ENCODE measurements at regions not wholly inside any gene's neighbourhood (a gene's known extent, or its start where the extent isn't known, plus 50 kb on each side); places are given as distances from the start of the nearest gene placed in this dataset.
"Not testable (repeated sequence)": the region's sequence is repeated elsewhere in the genome, so short reads cannot be mapped to it uniquely, and the experiment has no call there.

DNA sequence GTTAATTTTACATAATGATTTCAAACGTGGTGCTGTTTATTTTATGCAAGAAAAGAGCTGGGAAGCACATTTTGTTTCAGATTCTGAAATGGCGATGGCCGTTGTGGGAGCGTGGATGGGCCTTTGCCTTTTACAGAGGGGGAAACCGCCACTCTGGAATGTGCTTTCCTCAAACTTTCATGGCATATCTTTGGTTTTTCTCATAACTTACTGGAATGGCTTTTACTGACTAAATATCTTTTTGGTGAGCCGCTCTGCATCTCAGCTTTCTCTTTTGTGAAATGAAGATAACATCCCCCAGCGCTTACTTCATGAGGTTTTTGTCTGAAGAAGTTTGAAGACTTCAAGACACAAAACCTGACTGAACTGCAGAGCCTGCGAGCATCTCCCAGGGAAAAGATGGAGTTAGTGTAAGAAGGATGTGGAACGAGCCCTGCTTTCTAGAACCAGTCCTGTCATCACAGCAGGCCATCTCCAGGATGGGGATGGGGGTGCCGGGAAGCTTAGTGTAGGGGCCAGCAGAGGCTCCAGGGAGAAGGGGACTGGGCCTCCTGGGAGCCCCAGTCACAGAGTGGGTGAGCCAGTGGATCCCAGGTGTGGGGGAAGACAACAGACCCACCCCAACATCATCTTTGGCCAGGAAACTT is 61.8 kb upstream of the TIAM2 start:
- Mint-ChIP-seq H3K4me1 (ENCODE audit: low read depth) (peaks cover 11% of the 10 kb centered on the region), H3K27ac (no peak overlapping the region), H3K27me3 (no peaks in the 10 kb centered on the region), H3K4me3 (no peak overlapping the region), H3K36me3 (ENCODE audit: low read depth) (no peaks in the 10 kb centered on the region), H3K9me3 (no peaks in the 10 kb centered on the region)
- DNase-seq, result no peak

GRCh38 chr6:154937306-154938220 is 57.6 kb upstream of the TIAM2 start:
- Mint-ChIP-seq H3K4me3 (no peak overlapping the region), H3K9me3 (no peaks in the 10 kb centered on the region), H3K27me3 (no peaks in the 10 kb centered on the region), H3K27ac (no peak overlapping the region), H3K4me1 (ENCODE audit: low read depth) (peaks cover 3% of the 10 kb centered on the region), H3K36me3 (ENCODE audit: low read depth) (no peaks in the 10 kb centered on the region)
- no peak for DNase-seq

DNA sequence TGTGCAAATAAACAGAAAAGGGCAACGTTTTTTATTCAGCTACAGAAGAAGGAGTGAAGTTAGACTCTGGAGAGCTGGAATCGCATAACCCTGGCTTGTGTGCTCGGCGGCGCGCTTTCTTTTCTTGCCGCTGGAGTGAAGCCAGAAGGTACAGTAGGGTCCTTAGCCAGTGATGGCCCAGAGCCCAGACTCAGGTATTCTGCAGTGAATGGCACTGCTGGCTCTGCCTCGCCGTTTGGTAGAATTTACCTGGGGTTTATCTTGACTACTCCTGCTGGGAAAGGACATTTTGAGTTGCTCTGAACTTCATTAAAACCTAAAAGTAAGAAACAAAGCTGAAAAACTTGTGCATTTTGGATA is 56.9 kb upstream of the TIAM2 start:
- Mint-ChIP-seq H3K9me3 (no peaks in the 10 kb centered on the region), H3K4me1 (ENCODE audit: low read depth) (no peaks in the 10 kb centered on the region), H3K27me3 (no peaks in the 10 kb centered on the region), H3K27ac (no peak overlapping the region), H3K36me3 (ENCODE audit: low read depth) (no peaks in the 10 kb centered on the region), H3K4me3 (no peak overlapping the region)
- no peak for DNase-seq

DNA sequence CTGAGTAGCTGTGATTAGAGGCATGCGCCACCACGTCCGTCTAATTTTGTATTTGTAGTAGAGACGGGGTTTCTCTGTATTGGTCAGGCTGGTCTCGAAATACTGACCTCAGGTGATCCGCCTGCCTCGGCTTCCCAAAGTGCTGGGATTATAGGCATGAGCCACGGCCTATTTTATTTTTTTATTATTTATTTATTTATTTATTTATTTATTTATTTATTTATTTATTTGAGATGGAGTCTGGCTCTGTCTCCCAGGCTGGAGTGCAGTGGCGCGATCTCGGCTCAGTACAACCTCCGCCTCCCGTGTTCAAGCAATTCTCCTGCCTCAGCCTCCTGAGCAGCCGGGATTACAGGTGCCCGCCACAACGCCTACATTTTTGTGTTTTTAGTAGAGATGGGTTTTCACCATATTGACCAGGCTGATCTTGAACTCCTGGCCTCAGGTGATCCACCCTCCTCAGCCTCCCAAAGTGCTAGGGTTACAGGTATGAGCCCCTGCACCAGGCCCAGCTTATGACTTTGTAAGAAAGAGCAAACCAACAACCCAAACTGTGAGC is 56.3 kb upstream of the TIAM2 start:
- not testable (repeated sequence) for H3K36me3 Mint-ChIP-seq (ENCODE audit: low read depth); H3K27ac Mint-ChIP-seq; DNase-seq; H3K9me3 Mint-ChIP-seq; H3K4me1 Mint-ChIP-seq (ENCODE audit: low read depth); H3K4me3 Mint-ChIP-seq; H3K27me3 Mint-ChIP-seq

DNA sequence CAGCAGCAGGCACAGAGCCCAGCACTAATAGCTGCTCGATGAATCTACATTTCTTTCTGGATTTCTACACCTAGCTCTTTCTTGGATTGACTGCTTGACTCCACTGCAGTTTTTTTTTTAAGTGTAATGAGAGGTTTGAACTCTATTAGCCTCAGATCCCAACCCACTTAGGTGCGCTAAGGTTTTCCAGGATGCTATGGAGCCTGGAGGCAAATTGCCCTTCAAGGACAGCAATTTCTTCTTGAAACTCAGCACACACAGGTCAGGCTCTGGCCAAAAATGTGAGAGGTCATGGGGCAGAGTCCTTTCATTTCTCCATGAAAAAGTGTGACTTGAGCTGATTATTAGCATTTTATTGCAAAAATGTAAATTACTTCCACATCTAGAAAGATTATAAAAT is 52.3 kb upstream of the TIAM2 start:
- Mint-ChIP-seq H3K4me1 (ENCODE audit: low read depth) (no peaks in the 10 kb centered on the region), H3K9me3 (no peaks in the 10 kb centered on the region), H3K27me3 (no peaks in the 10 kb centered on the region), H3K36me3 (ENCODE audit: low read depth) (peaks cover 20% of the 10 kb centered on the region), H3K4me3 (no peak overlapping the region), H3K27ac (no peak overlapping the region)
- DNase-seq, result no peak

DNA sequence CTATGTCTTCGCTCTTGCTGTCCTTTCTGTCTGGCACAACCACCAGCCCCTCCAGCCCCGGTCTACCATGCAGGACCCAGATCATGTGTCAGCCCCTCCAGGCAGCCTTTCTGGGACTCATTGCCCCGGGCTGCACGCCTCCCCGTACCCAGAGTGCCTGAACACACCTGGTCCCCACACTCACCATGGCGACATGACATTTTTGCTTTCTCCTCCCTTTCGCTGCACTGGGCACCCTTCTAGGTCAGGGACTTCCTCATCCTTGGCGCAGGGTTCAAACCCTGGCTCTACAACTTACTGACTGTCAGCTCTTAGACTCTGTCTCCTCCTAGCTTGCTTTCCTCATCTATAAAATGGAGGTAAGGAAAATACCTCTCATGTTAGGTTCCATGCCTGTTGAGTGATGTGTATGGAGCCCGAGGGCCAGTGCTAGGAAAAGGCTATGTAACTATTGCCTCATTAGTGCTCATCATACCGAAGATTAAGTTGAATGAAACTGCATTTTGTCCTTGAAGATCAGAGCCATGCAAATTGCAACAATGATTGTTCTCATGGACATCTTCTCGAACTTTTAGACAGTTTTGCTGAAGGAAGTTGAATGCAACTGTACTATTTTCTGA is 49.7 kb upstream of the TIAM2 start:
- Mint-ChIP-seq H3K4me3 (no peak overlapping the region), H3K27me3 (no peaks in the 10 kb centered on the region), H3K36me3 (ENCODE audit: low read depth) (peaks cover 30% of the 10 kb centered on the region), H3K27ac (no peak overlapping the region), H3K9me3 (no peaks in the 10 kb centered on the region), H3K4me1 (ENCODE audit: low read depth) (peaks cover under 1% of the 10 kb centered on the region)
- no peak for DNase-seq
